ENCODE measurements at regions not wholly inside any gene's neighbourhood (a gene's known extent, or its start where the extent isn't known, plus 50 kb on each side); places are given as distances from the start of the nearest gene placed in this dataset.

GRCh38 chr1:8252266-8252951, 65.5 kb upstream of the SLC45A1 start:
- TF ChIP-seq CTCF (IDR thresholded peaks at IDR 0.05) (no peak), POLR2AphosphoS5 (IDR thresholded peaks at IDR 0.05) (peak; percentile 63), POLR2A (IDR thresholded peaks at IDR 0.05) (no peak), EP300 (IDR thresholded peaks at IDR 0.05) (no peak)
